NCI-H2029 treated with DMSO at 0.1 percent for 48 hours (cell line): ENCODE measurements at regions not wholly inside any gene's neighbourhood (a gene's known extent, or its start where the extent isn't known, plus 50 kb on each side); places are given as distances from the start of the nearest gene placed in this dataset.

Source experiments
- DNase-seq: peaks from one replicate; lab custom pipeline; 2025; lab: John Stamatoyannopoulos, UW

GRCh38 chr3:168307893-168308292, 212.2 kb upstream of the GOLIM4 start:
- no peak for DNase-seq

GRCh38 chr3:168295027-168295426, 199.3 kb upstream of the GOLIM4 start:
- no peak for DNase-seq

- no peak for DNase-seq
Measured at GRCh38 chr3:168292296-168292695, 196.6 kb upstream of the GOLIM4 start.

GRCh38 chr3:168289471-168290008, 193.8 kb upstream of the GOLIM4 start:
- DNase-seq = no peak

- no peak for DNase-seq
Measured at GRCh38 chr3:168288511-168289401, 193.0 kb upstream of the GOLIM4 start.

- no peak for DNase-seq
Measured at GRCh38 chr3:168285506-168285905, 189.8 kb upstream of the GOLIM4 start.

GRCh38 chr3:168284728-168285127, 189.0 kb upstream of the GOLIM4 start:
- no peak for DNase-seq

GRCh38 chr3:168275662-168276061, 179.9 kb upstream of the GOLIM4 start:
- no peak for DNase-seq

GRCh38 chr3:168273917-168274316, 178.2 kb upstream of the GOLIM4 start:
- no peak for DNase-seq

- DNase-seq = no peak
Measured at GRCh38 chr3:168273036-168273435, 177.3 kb upstream of the GOLIM4 start.

GRCh38 chr3:168272343-168272985, 176.7 kb upstream of the GOLIM4 start:
- DNase-seq = no peak

GRCh38 chr3:168271932-168272331, 176.2 kb upstream of the GOLIM4 start:
- DNase-seq = no peak

GRCh38 chr3:168269001-168269400, 173.3 kb upstream of the GOLIM4 start:
- no peak for DNase-seq

- no peak for DNase-seq
Measured at GRCh38 chr3:168267179-168267578, 171.5 kb upstream of the GOLIM4 start.

- no peak for DNase-seq
Measured at GRCh38 chr3:168266335-168266734, 170.6 kb upstream of the GOLIM4 start.

- DNase-seq = no peak
Measured at GRCh38 chr3:168262887-168263286, 167.2 kb upstream of the GOLIM4 start.

GRCh38 chr3:168260859-168261258, 165.1 kb upstream of the GOLIM4 start:
- no peak for DNase-seq

GRCh38 chr3:168251371-168251770, 155.6 kb upstream of the GOLIM4 start:
- DNase-seq = no peak

- no peak for DNase-seq
Measured at GRCh38 chr3:168250415-168250861, 154.7 kb upstream of the GOLIM4 start.

- DNase-seq = no peak
Measured at GRCh38 chr3:168249550-168250414, 154.1 kb upstream of the GOLIM4 start.

- no peak for DNase-seq
Measured at GRCh38 chr3:168249205-168249549, 153.5 kb upstream of the GOLIM4 start.
